22Rv1 (cell line): ENCODE measurements at regions not wholly inside any gene's neighbourhood (a gene's known extent, or its start where the extent isn't known, plus 50 kb on each side); places are given as distances from the start of the nearest gene placed in this dataset.

Experiments
- ZFX ChIP-seq: fragments of 450-650 bp; IDR thresholded peaks from 2 replicates; pipeline ENCODE4 v1.6.1; 2017; ENCODE audit warnings: antibody characterized with exemption, borderline replicate concordance
- TF ChIP-seq, protein P1 (sequence below): fragments of 450-650 bp; IDR thresholded peaks from 2 replicates; pipeline ENCODE4 v1.5.1; 2017; ENCODE audit warnings: mild to moderate bottlenecking

GRCh38 chr2:121076498-121076820, 208.5 kb downstream of the TFCP2L1 start:
- TF ChIP-seq, protein P1, sequence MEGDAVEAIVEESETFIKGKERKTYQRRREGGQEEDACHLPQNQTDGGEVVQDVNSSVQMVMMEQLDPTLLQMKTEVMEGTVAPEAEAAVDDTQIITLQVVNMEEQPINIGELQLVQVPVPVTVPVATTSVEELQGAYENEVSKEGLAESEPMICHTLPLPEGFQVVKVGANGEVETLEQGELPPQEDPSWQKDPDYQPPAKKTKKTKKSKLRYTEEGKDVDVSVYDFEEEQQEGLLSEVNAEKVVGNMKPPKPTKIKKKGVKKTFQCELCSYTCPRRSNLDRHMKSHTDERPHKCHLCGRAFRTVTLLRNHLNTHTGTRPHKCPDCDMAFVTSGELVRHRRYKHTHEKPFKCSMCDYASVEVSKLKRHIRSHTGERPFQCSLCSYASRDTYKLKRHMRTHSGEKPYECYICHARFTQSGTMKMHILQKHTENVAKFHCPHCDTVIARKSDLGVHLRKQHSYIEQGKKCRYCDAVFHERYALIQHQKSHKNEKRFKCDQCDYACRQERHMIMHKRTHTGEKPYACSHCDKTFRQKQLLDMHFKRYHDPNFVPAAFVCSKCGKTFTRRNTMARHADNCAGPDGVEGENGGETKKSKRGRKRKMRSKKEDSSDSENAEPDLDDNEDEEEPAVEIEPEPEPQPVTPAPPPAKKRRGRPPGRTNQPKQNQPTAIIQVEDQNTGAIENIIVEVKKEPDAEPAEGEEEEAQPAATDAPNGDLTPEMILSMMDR: no peak
- TF ChIP-seq ZFX: no peak
